ENCODE measurements at regions not wholly inside any gene's neighbourhood (a gene's known extent, or its start where the extent isn't known, plus 50 kb on each side); places are given as distances from the start of the nearest gene placed in this dataset.

DNA sequence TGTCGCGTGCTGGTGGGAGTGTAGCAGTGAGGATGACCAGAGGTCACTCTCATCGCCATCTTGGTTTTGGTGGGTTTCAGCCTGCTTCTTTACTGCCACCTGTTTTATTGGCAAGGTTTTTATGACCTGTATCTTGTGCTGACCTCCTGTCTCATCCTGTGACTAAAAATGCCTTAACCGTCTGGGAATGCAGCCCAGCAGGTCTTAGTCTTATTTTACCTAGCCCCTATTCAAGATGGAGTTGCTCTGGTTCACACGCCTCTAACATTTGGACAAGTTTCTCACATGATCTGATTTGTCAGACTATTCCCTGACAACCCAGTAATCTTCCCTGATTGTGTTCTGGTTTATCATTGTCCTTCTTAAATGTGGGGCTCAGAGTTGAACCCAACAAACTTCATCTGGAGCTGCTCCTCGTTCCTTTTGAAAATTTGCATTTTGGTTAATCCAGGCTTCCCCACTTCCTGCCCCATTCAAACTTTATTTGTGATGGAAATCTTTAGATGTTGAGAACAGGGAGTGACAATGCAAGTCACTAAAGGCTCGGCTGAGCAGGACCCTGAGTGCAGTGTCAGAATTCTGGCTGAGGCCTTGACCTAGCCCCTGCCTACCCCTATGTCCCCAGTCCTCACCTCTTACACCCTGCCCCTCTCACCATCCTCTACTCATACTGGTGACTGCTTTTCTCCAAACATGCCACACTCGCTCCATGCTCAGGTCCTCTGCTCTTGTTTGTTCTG lies 226.8 kb downstream of the STIM2 start:
- ATAC-seq (no peak), FAIRE-seq (no peak)

DNA sequence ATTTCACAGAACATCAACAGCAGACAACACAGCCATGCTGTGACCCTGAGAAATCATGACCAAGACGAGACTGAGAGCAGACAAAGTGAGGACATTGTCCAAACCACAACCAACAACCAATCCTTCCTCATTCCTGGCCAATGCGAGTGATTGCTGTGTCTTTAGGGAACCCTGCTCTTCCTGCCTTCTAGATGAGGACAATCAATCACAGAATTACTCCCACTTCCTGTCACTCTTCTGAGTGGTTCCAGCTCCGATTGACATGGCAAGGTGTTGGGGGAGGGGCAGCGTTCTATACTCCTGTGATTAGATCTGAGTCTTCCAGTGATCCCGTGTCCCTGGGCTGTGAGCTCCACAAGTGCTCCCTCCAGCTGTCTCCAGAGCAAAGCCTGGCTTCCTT lies 227.8 kb downstream of the STIM2 start:
- no peaks in the 10 kb centered on the region for H3K4me1 ChIP-seq
- H3K4me3 ChIP-seq = no peak overlapping the region
- POLR2A ChIA-PET = no interaction called here
- no peak overlapping the region for H3K4me2 ChIP-seq
- CTCF ChIA-PET = no interaction called here
- no peak overlapping the region for H3K27ac ChIP-seq
- TF ChIP-seq EHMT2 (IDR thresholded peaks at IDR 0.05; ENCODE audit: low read depth) (no peak), HOXA7 (CRISPR knock-in tag; IDR thresholded peaks at IDR 0.05) (no peak), NR3C1 (IDR thresholded peaks at IDR 0.05) (no peak), MAZ (IDR thresholded peaks at IDR 0.05; ENCODE audit: borderline replicate concordance, low read depth, low read length) (no peak), PHF8 (IDR thresholded peaks at IDR 0.05; ENCODE audit: borderline replicate concordance, low read depth) (no peak), FOXS1 (CRISPR knock-in tag; IDR thresholded peaks at IDR 0.05) (no peak), ZSCAN20 (CRISPR knock-in tag; IDR thresholded peaks at IDR 0.05) (no peak), GATA3 (IDR thresholded peaks at IDR 0.05; ENCODE audit: borderline replicate concordance) (no peak), CEBPB (IDR thresholded peaks at IDR 0.05) (no peak), RAD21 (conservative IDR thresholded peaks at IDR 0.05 in 1 of 2, IDR thresholded peaks at IDR 0.05 in 1 of 2) (no peak), MAFK (IDR thresholded peaks at IDR 0.05; ENCODE audit: partially characterized antibody) (no peak), POLR2A (IDR thresholded peaks at IDR 0.05; ENCODE audit: low read length) (no peak), FOSL2 (IDR thresholded peaks at IDR 0.05) (no peak), FOSL2 (CRISPR knock-in tag; IDR thresholded peaks at IDR 0.05) (no peak), HDAC2 (IDR thresholded peaks at IDR 0.05) (no peak), BHLHE40 (IDR thresholded peaks at IDR 0.05; ENCODE audit: low read depth, low read length) (no peak)
- TF ChIP-seq, protein P1, sequence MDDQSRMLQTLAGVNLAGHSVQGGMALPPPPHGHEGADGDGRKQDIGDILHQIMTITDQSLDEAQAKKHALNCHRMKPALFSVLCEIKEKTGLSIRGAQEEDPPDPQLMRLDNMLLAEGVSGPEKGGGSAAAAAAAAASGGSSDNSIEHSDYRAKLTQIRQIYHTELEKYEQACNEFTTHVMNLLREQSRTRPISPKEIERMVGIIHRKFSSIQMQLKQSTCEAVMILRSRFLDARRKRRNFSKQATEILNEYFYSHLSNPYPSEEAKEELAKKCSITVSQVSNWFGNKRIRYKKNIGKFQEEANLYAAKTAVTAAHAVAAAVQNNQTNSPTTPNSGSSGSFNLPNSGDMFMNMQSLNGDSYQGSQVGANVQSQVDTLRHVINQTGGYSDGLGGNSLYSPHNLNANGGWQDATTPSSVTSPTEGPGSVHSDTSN (IDR thresholded peaks at IDR 0.05) = no peak
- TF ChIP-seq, protein P2, sequence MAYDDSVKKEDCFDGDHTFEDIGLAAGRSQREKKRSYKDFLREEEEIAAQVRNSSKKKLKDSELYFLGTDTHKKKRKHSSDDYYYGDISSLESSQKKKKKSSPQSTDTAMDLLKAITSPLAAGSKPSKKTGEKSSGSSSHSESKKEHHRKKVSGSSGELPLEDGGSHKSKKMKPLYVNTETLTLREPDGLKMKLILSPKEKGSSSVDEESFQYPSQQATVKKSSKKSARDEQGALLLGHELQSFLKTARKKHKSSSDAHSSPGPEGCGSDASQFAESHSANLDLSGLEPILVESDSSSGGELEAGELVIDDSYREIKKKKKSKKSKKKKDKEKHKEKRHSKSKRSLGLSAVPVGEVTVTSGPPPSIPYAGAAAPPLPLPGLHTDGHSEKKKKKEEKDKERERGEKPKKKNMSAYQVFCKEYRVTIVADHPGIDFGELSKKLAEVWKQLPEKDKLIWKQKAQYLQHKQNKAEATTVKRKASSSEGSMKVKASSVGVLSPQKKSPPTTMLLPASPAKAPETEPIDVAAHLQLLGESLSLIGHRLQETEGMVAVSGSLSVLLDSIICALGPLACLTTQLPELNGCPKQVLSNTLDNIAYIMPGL (CRISPR knock-in tag; IDR thresholded peaks at IDR 0.05; ENCODE audit: borderline replicate concordance) = no peak
- TF ChIP-seq, protein P3, sequence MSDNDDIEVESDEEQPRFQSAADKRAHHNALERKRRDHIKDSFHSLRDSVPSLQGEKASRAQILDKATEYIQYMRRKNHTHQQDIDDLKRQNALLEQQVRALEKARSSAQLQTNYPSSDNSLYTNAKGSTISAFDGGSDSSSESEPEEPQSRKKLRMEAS (IDR thresholded peaks at IDR 0.05) = no peak
- TF ChIP-seq, protein P4, sequence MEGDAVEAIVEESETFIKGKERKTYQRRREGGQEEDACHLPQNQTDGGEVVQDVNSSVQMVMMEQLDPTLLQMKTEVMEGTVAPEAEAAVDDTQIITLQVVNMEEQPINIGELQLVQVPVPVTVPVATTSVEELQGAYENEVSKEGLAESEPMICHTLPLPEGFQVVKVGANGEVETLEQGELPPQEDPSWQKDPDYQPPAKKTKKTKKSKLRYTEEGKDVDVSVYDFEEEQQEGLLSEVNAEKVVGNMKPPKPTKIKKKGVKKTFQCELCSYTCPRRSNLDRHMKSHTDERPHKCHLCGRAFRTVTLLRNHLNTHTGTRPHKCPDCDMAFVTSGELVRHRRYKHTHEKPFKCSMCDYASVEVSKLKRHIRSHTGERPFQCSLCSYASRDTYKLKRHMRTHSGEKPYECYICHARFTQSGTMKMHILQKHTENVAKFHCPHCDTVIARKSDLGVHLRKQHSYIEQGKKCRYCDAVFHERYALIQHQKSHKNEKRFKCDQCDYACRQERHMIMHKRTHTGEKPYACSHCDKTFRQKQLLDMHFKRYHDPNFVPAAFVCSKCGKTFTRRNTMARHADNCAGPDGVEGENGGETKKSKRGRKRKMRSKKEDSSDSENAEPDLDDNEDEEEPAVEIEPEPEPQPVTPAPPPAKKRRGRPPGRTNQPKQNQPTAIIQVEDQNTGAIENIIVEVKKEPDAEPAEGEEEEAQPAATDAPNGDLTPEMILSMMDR (IDR thresholded peaks at IDR 0.05) = no peak
- no peak for ATAC-seq
- no peaks in the 10 kb centered on the region for H3K9me3 ChIP-seq
- FAIRE-seq = no peak
- DNase-seq (ENCODE audit: low read depth in 1 of 2, low spot score in 1 of 2) = no peak
- WGBS (ENCODE audit: missing lambda C conversion rate) = 39% methylated on average over 4 of the region's 5 CpGs

More for the DNA sequence above, 226.8 kb downstream of the STIM2 start:
- H3K4me3 ChIP-seq = no peak overlapping the region
- CTCF ChIA-PET = no interaction called here
- H3K27ac ChIP-seq = no peak overlapping the region
- H3K4me1 ChIP-seq = no peaks in the 10 kb centered on the region
- TF ChIP-seq, protein P5, sequence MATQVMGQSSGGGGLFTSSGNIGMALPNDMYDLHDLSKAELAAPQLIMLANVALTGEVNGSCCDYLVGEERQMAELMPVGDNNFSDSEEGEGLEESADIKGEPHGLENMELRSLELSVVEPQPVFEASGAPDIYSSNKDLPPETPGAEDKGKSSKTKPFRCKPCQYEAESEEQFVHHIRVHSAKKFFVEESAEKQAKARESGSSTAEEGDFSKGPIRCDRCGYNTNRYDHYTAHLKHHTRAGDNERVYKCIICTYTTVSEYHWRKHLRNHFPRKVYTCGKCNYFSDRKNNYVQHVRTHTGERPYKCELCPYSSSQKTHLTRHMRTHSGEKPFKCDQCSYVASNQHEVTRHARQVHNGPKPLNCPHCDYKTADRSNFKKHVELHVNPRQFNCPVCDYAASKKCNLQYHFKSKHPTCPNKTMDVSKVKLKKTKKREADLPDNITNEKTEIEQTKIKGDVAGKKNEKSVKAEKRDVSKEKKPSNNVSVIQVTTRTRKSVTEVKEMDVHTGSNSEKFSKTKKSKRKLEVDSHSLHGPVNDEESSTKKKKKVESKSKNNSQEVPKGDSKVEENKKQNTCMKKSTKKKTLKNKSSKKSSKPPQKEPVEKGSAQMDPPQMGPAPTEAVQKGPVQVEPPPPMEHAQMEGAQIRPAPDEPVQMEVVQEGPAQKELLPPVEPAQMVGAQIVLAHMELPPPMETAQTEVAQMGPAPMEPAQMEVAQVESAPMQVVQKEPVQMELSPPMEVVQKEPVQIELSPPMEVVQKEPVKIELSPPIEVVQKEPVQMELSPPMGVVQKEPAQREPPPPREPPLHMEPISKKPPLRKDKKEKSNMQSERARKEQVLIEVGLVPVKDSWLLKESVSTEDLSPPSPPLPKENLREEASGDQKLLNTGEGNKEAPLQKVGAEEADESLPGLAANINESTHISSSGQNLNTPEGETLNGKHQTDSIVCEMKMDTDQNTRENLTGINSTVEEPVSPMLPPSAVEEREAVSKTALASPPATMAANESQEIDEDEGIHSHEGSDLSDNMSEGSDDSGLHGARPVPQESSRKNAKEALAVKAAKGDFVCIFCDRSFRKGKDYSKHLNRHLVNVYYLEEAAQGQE (IDR thresholded peaks at IDR 0.05) = no peak
- TF ChIP-seq CHD2 (IDR thresholded peaks at IDR 0.05; ENCODE audit: low read length, partially characterized antibody) (no peak), RARB (CRISPR knock-in tag; IDR thresholded peaks at IDR 0.05) (no peak)
- no peak overlapping the region for H3K4me2 ChIP-seq
- WGBS (ENCODE audit: missing lambda C conversion rate) = 45% methylated on average over 8 of the region's 8 CpGs
- no peak for DNase-seq (ENCODE audit: low read depth in 1 of 2, low spot score in 1 of 2)
- no peaks in the 10 kb centered on the region for H3K9me3 ChIP-seq
- POLR2A ChIA-PET = no interaction called here
